Cerebellar cortex (tissue), 1 donor: ENCODE measurements at regions not wholly inside any gene's neighbourhood (a gene's known extent, or its start where the extent isn't known, plus 50 kb on each side); places are given as distances from the start of the nearest gene placed in this dataset.

Experiments
- DNase-seq: peaks from one replicate; pipeline ENCODE4 v3.0.0-alpha.2; 2015; ENCODE audit warnings: low spot score

DNA sequence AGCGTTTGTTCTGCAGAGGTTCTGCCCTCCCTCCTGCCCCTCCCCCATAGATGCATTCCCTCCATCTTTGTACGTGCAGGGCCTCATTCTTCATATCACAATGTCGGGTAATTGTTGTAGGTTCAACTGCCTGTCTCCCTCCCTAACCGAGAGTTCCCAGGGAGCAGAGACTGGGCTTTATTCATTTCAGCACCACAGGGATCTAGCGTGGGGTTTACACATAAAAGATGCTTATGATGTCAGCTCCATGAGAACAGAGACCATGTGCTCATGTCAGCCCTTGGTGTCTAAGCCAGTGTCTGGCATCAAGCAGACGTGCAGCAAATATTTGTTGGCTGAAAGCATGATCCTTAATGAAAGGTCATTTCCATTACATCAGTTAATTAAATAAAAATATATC lies 298.9 kb upstream of the TRIB2 start:
- no peak for DNase-seq

DNA sequence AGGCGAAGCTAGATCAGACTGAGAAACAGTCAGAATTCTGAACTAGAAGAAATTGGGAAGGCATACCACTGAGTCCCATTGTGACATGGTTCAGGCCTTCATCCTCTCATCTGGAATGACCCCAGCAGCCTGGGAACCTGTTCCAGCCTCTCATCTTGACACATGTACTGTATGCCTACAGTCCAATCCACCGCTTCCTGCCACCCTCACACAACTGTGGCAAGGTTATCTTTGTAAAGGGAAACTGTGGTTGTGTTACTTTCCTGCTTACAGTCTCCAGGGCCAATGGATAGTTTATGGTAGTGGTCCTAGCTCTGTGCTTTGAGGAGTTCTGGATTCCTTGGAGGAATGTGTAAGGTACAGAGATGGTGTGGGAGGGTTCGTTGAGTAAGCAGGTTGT lies 296.9 kb upstream of the TRIB2 start:
- DNase-seq: no peak

DNA sequence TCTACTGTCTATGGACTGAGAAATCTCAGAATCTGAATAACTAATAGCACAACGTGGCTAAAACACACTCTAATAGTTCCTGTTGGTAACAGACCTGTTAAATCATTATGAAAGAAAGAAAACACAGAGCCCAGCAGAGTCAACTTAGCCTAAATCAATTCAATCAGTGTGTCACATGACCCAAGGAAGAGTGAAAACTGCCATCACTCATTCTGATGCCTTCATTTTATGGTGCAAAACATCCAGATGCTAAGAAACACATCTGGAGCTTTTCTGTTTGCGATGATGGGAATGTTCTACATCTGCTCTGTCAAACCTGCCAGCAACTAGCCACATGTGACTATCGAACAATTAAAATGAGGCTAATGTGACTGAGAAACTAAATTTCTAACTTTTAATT lies 295.7 kb upstream of the TRIB2 start:
- no peak for DNase-seq

DNA sequence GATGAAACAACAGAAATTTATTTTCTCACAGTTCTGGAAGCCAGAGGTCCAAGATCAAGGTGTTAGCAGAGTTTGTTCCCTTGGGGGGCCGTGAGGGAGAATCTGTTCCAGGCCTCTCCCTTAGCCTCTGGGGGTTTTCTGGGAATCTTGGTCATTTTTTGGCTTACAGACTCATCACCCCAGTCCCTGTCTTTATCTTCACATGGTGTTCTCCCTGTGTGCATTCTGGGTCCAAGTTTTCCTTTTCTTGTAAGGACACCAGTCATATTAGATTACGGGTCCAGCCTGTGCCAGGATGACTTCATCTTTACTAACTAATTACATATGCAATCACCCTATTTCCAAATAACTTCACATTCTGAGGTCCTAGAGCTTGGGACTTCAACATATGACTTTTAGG lies 292.5 kb upstream of the TRIB2 start:
- no peak for DNase-seq

DNA sequence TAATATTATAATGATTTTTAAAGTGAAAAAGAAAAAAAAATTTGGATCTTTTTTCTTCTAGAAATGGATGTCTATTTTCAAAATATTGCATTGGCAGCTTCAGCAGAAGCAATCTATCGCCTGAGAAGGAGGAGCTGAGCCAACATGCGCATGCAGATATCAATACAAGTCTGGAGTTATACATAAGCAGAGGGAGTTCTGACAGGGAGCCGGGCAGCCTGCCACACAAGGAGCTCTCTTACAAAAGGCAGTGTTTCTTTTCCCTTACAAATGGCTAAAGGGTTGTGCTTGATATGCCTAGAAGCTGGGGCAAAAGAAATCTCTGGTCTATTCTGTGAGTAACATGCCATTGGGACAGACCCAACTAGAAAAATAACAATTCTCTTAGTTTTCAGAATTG lies 291.9 kb upstream of the TRIB2 start:
- no peak for DNase-seq

DNA sequence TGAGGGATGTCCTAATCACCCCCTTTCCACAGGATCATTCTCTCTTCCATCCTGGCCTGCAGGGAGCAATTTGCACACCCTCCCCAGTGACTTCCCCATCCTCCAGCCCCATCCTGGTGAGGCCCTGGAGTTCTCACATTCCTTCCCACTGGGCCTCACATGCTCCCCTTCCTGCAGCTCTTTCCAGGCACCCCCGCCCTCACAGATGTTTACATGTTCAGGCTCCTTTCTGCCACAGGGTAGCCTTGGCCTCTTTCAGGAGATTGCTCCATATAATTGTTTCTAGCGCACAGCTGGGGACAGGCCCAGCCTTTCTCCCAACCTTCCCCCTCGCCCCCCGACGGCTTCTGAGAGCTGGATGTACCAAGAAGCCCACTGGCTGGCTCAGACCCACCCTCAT lies 288.4 kb upstream of the TRIB2 start:
- no peak for DNase-seq

DNA sequence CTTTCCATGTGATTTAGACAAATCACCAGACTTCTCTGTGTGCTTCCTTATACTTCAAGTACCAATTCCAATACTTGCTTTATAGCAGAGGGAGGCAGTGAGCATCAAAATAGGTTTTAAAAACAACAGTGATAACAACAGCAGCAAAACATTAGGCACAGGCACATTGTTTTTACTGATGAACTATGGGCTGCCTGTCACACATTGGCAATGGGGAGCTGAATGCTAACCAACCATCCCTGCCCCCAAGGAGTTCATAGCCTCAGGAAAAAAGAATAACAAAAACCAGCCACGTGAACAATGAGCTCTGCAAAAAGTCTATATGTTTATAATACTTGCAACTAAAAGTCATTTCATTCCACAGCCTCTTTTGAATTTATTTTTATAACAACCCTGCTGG lies 287.9 kb upstream of the TRIB2 start:
- DNase-seq: no peak

DNA sequence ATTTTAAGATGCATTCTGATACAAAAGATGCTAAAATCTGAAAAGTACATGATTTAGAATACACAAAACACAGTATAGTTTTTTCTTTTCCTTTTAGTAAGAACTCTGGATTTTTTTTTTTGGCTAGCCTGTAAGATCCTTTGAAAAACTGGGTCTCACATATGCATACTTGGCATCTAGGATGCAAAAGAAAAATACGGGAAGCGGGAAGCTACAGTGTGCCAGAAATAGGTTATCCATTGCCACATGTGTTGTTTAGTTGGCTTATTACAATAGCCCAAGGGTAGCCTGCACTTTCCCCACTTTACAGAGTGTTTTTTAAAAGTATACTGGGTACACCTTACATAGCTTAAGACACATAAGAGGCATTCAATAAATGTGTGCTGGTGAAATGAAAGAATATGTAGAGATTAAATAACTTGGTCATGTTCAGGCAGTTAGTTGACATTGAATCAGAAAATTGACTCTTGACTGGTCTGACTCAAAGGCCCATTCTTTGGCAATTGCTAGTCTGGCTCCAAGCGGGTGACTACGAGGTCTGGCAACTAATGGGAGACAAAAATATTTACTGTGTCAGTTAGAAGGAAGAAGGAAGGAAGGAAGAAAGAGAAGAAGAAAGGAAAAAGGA lies 286.8 kb upstream of the TRIB2 start:
- DNase-seq: no peak

DNA sequence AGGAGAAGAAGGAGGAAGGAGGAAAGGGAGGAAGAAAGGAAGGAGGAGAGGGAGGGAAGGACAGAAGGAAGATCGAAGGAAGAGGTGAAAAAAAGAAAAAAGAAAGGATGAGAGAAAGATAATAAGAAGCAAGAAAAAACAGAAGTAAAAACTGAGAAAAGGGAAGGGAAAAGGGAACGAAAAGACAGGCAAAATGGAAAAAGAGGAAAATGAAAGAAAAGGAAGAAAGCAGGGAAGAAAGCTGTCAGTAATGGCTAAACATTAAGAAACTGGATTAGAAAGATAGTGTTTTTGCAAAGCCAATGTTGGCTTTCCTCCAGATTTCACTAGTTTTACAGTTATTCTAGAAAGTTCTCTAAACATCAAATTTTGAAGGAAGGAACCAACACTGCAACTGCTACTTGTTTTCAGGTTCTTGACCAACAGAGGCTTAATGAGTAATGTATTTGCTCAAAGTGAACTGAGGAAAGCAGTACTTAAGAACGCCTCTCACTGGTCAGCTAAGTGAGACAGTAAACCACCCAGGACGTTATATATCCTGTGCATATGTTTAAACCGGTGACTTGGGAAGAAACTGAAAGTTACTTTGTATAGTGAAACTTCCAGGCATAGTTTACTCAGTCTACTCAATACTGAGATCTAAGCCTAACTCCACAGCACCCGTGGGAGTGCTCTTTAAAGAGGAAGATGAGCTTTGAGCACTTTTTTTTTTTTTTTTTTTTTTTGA lies 286.2 kb upstream of the TRIB2 start:
- DNase-seq: no peak

DNA sequence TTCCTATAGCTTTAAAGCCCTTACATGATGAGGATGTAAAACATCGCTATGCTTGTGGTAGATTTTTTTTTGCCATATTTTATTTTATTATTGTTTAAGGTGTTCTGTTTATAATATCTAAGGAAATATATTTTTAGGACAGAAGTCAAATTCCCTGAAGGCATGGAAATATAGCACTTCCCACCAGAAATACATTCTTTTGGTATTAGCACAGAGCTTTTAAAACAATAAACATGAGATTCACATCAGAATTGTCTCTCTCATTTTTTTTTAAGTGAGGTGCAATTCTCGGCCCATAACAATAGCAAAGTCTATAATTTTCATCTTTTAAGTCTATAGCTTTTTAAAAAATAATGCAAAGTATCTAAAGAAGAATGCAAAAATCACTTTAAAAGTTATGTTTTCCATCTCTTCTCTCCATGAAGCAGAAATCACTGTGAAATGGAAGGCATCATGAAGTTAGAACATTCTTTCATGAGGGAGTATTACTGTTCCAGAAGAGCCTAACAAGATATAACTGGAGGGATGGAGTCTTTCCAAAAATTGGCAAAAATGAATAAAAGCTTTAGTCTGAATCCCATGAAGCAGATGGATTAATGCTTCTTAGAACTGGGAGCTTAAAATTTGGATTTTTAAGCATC lies 283.6 kb upstream of the TRIB2 start:
- DNase-seq: no peak

DNA sequence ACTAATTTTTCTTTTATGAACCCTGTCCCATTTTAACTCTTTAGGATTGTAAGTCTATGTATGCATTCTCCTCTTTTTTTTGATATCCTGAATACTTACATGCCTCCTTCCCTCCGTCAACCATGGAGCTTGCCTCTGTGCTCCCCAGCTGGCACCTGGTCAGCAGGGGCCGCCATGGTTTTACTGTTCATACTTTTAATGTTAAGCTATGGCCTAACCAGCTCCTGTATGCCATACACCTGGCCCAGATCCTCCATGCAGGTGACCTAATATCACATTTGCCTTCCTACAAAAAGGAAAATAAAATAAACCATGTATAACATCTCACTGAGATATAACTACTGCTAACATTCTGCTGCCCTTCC lies 283.1 kb upstream of the TRIB2 start:
- DNase-seq: no peak

DNA sequence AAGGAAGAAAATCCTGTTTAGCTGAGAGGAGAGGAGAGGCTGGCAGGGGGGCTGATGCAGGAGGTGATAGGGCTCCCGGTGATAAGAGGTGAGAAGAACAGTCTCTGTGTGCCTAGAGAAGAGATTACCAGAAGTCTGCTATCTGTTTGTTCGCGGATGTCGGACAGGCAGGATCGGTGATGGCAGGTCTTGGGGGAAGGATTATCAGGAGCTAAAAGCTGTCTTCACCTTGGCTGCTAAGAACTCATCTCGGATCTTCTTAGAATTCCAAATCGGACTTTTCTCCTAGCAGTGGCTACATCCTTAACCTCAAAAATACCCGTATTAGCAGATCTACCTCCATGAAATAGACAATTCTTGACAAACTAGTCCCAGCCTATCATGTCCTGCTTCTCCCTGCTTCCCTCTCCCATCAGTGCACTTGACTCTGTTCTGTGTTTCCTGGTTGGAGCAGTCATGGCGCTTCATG lies 282.1 kb upstream of the TRIB2 start:
- no peak for DNase-seq

DNA sequence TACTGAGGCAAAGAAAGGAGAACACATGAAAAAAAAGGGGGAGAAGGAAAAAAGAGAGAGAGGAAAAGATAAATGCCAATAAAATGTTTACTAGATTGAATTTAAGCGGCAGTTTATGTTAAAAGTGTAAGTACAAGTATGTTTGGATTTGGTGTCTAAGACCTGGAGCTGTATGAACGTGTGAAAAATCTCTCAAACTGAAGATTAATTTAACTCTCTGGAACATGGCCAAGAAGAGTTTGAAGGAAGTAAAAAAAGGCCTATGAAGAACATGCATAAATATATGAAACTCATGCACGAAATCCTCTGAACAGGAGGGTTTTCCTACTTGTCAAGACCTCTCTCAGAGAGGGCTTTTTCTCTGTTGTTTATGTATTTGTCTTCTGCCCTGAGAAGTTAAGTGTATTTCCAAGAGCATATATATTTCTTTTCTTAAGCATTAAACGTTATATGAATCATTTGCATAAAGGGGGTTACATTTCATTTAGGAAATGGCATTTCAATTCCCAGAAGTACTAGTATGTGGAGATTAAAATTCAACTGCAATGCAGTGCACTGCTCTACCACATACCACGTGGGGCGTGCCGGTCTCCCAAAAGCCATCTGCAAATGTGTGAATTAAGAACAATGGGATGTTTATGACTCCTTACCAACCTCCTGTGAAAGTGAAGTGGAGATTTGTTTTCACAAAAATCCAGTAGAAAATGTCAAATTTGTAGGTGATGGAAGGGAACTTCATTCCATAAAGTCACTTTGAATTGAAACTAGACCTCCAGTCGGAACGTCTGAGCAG lies 281.1 kb upstream of the TRIB2 start:
- no peak for DNase-seq

DNA sequence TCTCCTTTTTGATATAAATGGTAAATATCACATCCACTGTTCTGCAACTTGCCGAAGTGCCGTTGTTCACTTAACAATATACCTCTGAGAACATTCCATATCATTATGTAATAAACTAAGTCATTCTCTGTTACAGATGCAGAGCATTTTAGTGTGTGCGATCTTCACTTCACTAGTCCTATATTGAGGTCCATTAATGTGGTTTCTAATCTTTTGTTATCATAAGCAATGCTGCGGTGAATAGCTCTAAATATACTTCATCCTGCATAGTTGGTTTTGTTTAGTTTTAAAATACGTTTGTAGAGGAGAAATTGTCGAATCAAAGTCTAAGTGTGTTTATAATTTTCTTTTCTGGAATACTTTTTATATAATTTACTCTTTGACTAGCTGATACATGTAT lies 280.3 kb upstream of the TRIB2 start:
- no peak for DNase-seq

DNA sequence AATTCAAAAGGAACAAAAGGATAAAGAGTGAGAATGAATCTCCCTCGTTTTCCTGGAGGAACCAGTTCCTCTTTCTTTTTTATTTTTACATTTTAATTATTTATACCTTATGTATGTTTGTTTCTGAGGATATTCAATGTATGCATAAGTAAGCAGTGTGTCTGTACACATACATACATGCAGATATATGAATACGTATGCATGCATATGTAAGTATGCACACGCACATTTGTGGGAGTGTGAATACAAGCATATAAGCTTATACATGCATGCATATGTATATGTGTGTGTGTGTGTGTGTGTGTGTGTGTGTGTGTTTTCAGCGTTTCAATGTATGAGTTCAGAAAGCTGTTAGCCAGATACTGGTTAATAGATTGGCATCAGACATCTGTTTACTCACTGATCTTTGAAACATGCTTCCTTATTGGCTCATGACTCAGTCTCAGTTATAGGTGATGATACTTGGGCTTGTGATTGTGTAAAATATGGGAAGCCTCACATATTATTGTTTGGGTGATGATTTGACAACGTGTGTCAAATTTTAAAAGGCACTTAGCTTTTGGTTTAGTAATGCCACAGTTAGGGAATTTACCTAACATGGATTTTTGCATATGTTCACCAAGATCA lies 279.7 kb upstream of the TRIB2 start:
- DNase-seq: no peak

DNA sequence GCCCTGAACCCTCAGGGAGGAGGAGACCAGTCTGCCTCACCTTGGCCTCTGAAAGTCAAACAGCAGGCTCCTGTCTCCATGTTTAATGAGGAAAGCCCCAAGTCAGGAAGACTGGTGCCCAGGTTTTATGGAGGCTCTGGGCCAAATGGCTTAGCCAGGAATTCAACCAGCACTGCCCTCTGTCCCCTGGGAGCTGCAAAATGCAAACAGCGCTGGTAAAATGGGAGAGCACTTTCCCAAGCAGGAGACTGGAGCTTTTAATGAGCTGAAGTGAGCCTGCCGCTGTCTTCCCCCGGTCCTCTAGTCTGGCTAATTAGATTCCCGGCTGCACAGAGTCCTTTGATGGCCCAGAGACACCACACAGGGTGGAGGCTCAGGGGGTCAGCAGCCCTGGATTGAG lies 276.0 kb upstream of the TRIB2 start:
- no peak for DNase-seq

DNA sequence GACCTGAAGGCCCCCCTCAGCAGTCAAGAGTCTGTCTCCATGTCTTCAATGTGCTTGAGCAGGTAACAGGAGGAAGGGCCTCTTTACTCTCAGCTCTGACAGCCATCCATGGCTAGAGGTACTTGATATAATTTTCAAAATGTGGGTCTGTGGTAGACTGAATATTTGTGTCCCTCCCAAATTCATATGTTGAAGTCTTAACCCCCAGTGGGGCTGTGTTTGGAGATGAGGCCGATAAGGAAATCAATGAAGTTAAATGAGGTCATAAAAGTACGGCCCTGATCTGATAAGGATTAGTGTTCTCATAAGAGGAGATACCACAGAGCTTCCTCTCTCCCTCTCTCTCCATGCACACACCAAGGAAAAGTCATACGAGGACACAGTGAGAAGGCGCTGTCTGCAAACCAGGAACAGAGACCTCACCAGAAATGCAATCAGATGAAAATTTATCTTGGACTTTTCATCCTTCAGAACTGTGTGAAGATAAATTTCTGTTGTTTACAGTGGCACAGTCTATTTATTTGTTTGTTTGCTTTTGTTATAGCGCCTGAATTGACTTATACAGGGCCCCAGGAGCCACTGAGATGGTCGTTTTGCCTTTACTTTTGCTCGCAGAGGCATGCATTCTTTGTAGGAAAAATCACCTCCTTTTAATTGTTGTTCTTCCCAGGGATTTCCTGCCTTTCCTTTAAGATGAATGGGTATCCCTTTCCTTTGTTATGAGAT lies 274.8 kb upstream of the TRIB2 start:
- DNase-seq: no peak

DNA sequence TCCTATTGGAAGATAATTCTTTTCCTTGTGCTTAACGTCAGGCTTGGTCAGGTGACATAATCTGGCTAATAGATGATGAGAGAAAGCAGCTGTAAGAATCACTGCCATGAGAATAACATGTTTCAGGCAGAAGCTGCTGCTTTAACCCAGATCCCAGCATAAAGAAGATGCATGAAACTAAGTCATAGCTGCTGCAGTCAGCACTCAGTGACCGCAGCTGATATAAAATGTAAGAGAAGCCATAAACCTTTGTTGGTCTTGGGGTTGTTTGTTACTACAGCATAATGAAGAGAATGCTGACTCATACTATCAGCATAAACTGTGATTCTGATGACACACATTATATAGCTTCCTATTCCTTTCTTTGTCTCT lies 274.3 kb upstream of the TRIB2 start:
- no peak for DNase-seq

DNA sequence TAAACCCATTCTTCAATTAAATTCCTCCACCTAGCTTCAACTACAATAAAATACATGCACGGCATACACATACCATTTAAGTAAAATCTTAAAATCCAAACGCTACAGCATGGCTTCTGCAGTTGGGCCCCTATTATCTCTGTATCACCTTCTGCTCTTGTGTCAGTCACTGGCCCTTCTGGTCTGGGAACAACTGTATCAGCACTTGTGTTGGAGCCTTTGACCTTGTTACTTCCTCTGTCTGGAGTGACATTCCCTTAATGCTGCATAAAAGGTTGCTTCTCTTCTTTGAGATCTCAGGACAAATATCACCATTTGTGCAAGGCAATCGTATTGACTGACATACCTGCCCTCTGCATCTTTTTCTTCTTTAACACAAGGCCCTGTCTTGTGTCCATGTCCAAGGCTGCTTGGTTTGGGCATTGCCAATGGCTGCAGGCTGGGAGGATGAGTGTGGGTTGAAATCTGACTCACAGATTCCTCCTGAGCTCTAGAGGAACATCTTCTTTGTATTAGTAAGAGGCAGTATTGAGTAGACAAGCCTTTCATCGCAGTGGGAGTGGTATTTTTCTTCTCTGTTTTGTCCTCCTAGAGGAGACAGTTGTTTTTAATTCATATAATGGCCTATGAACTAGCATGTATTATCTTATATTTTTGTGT lies 267.8 kb upstream of the TRIB2 start:
- no peak for DNase-seq

DNA sequence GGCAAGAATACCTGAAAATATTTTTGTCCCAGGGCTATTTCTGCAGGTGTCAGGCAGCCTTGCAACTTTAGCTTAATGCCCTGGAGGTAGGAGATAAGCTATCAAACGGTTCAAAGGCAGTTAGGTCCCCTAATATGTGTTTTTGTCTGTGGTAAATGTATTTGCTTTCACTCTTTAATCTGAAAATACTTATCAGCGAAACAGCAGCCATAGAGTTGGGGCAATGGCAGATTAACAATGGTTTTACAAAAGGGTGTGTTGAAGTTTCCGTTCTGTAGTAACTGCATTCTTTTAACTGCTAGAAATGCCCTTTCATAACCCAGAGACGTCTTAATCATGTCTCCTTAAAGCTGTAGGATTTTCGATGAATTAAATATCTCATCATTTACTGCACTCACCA lies 265.0 kb upstream of the TRIB2 start:
- no peak for DNase-seq

DNA sequence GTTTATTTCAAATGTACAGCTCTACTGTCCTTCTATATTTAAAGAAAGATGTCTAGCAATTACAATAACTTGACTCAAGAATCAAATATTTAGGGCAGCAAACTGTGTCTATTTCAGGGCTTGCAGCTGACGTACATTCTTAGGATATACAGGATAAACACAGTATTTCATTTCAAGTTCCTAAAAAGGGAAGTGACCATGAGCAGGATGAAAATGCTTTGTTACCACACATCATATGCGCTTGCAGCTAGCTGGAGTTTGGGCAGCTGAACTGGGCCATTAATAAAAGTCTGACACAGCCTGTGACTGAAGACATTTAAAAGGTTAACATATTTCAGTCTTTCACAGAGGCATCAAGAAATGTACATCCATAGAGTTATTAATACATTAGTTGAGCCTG lies 264.6 kb upstream of the TRIB2 start:
- DNase-seq: no peak
